Heart left ventricle (tissue), 16 donors: ENCODE measurements at regions not wholly inside any gene's neighbourhood (a gene's known extent, or its start where the extent isn't known, plus 50 kb on each side); places are given as distances from the start of the nearest gene placed in this dataset.

Experiments used
- ATAC-seq, 4 donors: fragments of 200-7000 bp; cut with Tn5 transposase; one replicate each; pipeline ENCODE4 v1.9.1; 2020 to 2022; ENCODE audit warnings: moderate library complexity in 4 of 4, mild to moderate bottlenecking in 3 of 4, moderate number of reproducible peaks in 1 of 4
- DNase-seq, 5 donors: peaks; one replicate each; pipeline ENCODE4 v3.0.0-alpha.2; 2020
- H3K27ac ChIP-seq, 12 donors: fragments of 200-600 bp; sonication (generic) in 4 of 12; one replicate each; pipeline versions ENCODE4 v1.5.0 to v1.8.0; 2016 to 2022; ENCODE audit warnings: mild to moderate bottlenecking in 2 of 12
- H3K27me3 ChIP-seq, 9 donors: fragments of 200-600 bp; sonication (generic) in 2 of 9; one replicate each; pipeline versions ENCODE4 v1.5.1 to v1.8.0; 2016 to 2022; ENCODE audit warnings: mild to moderate bottlenecking in 3 of 9
- H3K36me3 ChIP-seq, 9 donors: fragments of 200-600 bp; sonication (generic) in 2 of 9; one replicate each; pipeline versions ENCODE4 v1.5.0 to v1.8.0; 2018 to 2022; ENCODE audit warnings: mild to moderate bottlenecking in 2 of 9
- H3K4me1 ChIP-seq, 12 donors: fragments of 200-600 bp; sonication (generic) in 4 of 12; one replicate each; pipeline versions ENCODE4 v1.5.0 to v1.8.0; 2016 to 2022; ENCODE audit warnings: mild to moderate bottlenecking in 3 of 12
- H3K4me3 ChIP-seq, 12 donors: fragments of 200-600 bp; sonication (generic) in 4 of 12; one replicate each; pipeline versions ENCODE4 v1.5.0 to v1.8.0; 2017 to 2022; ENCODE audit warnings: mild to moderate bottlenecking in 9 of 12, moderate library complexity in 4 of 12
- H3K9me3 ChIP-seq, 12 donors: fragments of 200-600 bp; sonication (generic) in 4 of 12; one replicate each; pipeline versions ENCODE4 v1.5.0 to v1.8.0; 2016 to 2022; ENCODE audit warnings: mild to moderate bottlenecking in 1 of 12
- CTCF ChIP-seq, 12 donors: fragments of 200-600 bp; sonication (generic) in 4 of 12; IDR thresholded peaks; one replicate each; pipeline versions ENCODE4 v1.5.0 to v1.8.0; 2018 to 2022; ENCODE audit warnings: antibody characterized with exemption in 12 of 12, mild to moderate bottlenecking in 5 of 12
- POLR2A ChIP-seq, 2 donors: fragments of 450-650 bp; IDR thresholded peaks; one replicate each; pipeline ENCODE4 v1.6.1; 2017; ENCODE audit warnings: antibody characterized with exemption in 2 of 2, mild to moderate bottlenecking in 2 of 2, moderate library complexity in 2 of 2
- WGBS, 4 donors: extraction: QIAGEN DNeasy Blood & Tissue Kit in 2 of 4; methylation state at CpG; one replicate each; pipeline versions ENCODE4 v1.1.5 to v1.1.7; 2013 to 2018; 5-methylcytosine and 5-hydroxymethylcytosine counted together
- intact Hi-C, 10 donors: fragments of 100-400 bp; cut with DNase I; formaldehyde crosslinking; loops; one replicate each; pipeline versions ENCODE4 v1.11.1 to v1.14.2; 2022
- donor health status: ischemic (EF 13 %, LVEDD 7.1; RV severe dilation, severe dysfunction).
- donor health status: healthy with polysubstance abuse.
- donor health status: DM: no; HTN: yes; CAD: no.
- donor health status: DM: no; HTN: no; CAD: no.
- donor health status: ischemic (EF 25% LVEDD 6.9; RV normal size, moderate dysfunction).
- donor health status: ischemic (EF 25% LVEDD 5.7; RV mildly dilated, moderate dysfunction).
- donor health status: healthy.
- donor health status: DM: yes; HTN: yes; CAD: no.
- donor health status: ischemic (EF 35%, LVEDD 5.7; RV mildly dilated, moderate dysfunction).
- donor health status: nonischemic (EF 11% LVEDD 7.7; RV severe dilation, severe dysfunction).
- donor health status: DM: yes; HTN: yes; CAD: no.
- donor health status: PGD.
- donor health status: ischemic (EF 29% LVEDD 5.4; RV normal size, mild dysfunction).
- donor health status: nonischemic (EF 23%, LVEDD 6.1; RV moderate dilation, normal function).

GRCh38 chr4:127352220-127353113, 280.3 kb upstream of the INTU start:
- intact Hi-C loops: no loop called here
- Histone ChIP-seq H3K27me3 (no peaks in the 10 kb centered on the region), H3K27ac (no peak overlapping the region), H3K9me3 (peaks cover 0 to 11% (median 0%) of the 10 kb centered on the region in 12 donors), H3K4me3 (no peak overlapping the region), H3K36me3 (no peaks in the 10 kb centered on the region), H3K4me1 (peaks cover 0 to 11% (median 0%) of the 10 kb centered on the region in 12 donors)
- TF ChIP-seq POLR2A (IDR thresholded peaks at IDR 0.05): no peak
- TF ChIP-seq CTCF (IDR thresholded peaks at IDR 0.05): peak in 1 of 12 donors; percentile 7
- DNase-seq: no peak
- no peak for ATAC-seq
- WGBS, 4 donors: 57 to 75% (median 69%) methylated on average over 7 of the region's 7 CpGs

GRCh38 chr4:127355743-127356142, 277.0 kb upstream of the INTU start:
- H3K9me3 ChIP-seq: no peaks in the 10 kb centered on the region
- no peaks in the 10 kb centered on the region for H3K36me3 ChIP-seq
- H3K27ac ChIP-seq: no peak overlapping the region
- peaks cover 0 to 11% (median 0%) of the 10 kb centered on the region in 12 donors for H3K4me1 ChIP-seq
- DNase-seq (no peak), ATAC-seq (peak in 1 of 4 donors; percentile 62)
- 53 to 66% (median 60%) methylated on average over 2 of the region's 2 CpGs for WGBS, 4 donors
- intact Hi-C loops: loop anchor here in 1 of 10 donors (5.0 kb wide), 1 partner anchor 698 kb away; no protein-coding TSS in a partner anchor
- no peak for TF ChIP-seq CTCF (IDR thresholded peaks at IDR 0.05)
- no peak for TF ChIP-seq POLR2A (IDR thresholded peaks at IDR 0.05)
- H3K4me3 ChIP-seq: no peak overlapping the region
- H3K27me3 ChIP-seq: no peaks in the 10 kb centered on the region

GRCh38 chr4:127357765-127358164, 275.0 kb upstream of the INTU start:
- Histone ChIP-seq H3K36me3 (no peaks in the 10 kb centered on the region), H3K27me3 (no peaks in the 10 kb centered on the region), H3K4me1 (peaks cover 0 to 4% (median 0%) of the 10 kb centered on the region in 12 donors), H3K27ac (no peak overlapping the region), H3K4me3 (no peak overlapping the region), H3K9me3 (no peaks in the 10 kb centered on the region)
- no peak for ATAC-seq
- DNase-seq: no peak
- no peak for TF ChIP-seq CTCF (IDR thresholded peaks at IDR 0.05)
- TF ChIP-seq POLR2A (IDR thresholded peaks at IDR 0.05): no peak
- intact Hi-C loops: loop anchor here in 1 of 10 donors (5.0 kb wide), 1 partner anchor 700 kb away; no protein-coding TSS in a partner anchor

- DNase-seq (no peak), ATAC-seq (no peak)
- Histone ChIP-seq H3K4me1 (no peaks in the 10 kb centered on the region), H3K27ac (no peak overlapping the region), H3K4me3 (no peak overlapping the region), H3K9me3 (no peaks in the 10 kb centered on the region), H3K27me3 (no peaks in the 10 kb centered on the region), H3K36me3 (no peaks in the 10 kb centered on the region)
- TF ChIP-seq CTCF (IDR thresholded peaks at IDR 0.05) (no peak), POLR2A (IDR thresholded peaks at IDR 0.05) (no peak)
- intact Hi-C loops: no loop called here
Measured at GRCh38 chr4:127362686-127363085, 270.1 kb upstream of the INTU start.
